Liver (tissue), 8 donors: ENCODE measurements at regions not wholly inside any gene's neighbourhood (a gene's known extent, or its start where the extent isn't known, plus 50 kb on each side); places are given as distances from the start of the nearest gene placed in this dataset.

Source experiments
- DNase-seq: peaks from one replicate; pipeline ENCODE4 v3.0.0-alpha.2; 2017; ENCODE audit warnings: low spot score
- H3K27ac ChIP-seq, 2 donors: one replicate each; pipeline ENCODE4 v1.7.0; 2013; ENCODE audit warnings: inconsistent platforms in 2 of 2, low read length in 2 of 2, control low read depth in 1 of 2, low read depth in 1 of 2, mild to moderate bottlenecking in 1 of 2
- H3K27me3 ChIP-seq, 4 donors: one replicate each; pipeline versions ENCODE4 v1.6.1 to v1.7.0; 2013; ENCODE audit warnings: low read length in 3 of 4, inconsistent platforms in 1 of 4, mild to moderate bottlenecking in 1 of 4, moderate library complexity in 1 of 4; ENCODE audit not compliant: control insufficient read depth in 4 of 4, insufficient read depth in 4 of 4
- H3K36me3 ChIP-seq, 4 donors: one replicate each; pipeline versions ENCODE4 v1.6.1 to v1.7.0; 2013; ENCODE audit warnings: low read length in 3 of 4, mild to moderate bottlenecking in 3 of 4, low read depth in 1 of 4, moderate library complexity in 1 of 4; ENCODE audit not compliant: control insufficient read depth in 4 of 4, insufficient read depth in 3 of 4
- H3K4me1 ChIP-seq, 4 donors: one replicate each; pipeline versions ENCODE4 v1.6.1 to v1.7.0; 2013; ENCODE audit warnings: low read length in 3 of 4, mild to moderate bottlenecking in 3 of 4, moderate library complexity in 1 of 4; ENCODE audit not compliant: control insufficient read depth in 4 of 4, insufficient read depth in 4 of 4
- H3K4me3 ChIP-seq, 3 donors: one replicate each; pipeline versions ENCODE4 v1.6.1 to v1.7.0; 2013; ENCODE audit warnings: low read length in 3 of 3, control low read depth in 1 of 3, low read depth in 1 of 3, mild to moderate bottlenecking in 1 of 3
- H3K9ac ChIP-seq, 2 donors: one replicate each; pipeline ENCODE4 v1.7.0; 2013; ENCODE audit warnings: low read length in 2 of 2, mild to moderate bottlenecking in 2 of 2, moderate library complexity in 2 of 2, control low read depth in 1 of 2, low read depth in 1 of 2
- H3K9me3 ChIP-seq, 4 donors: one replicate each; pipeline versions ENCODE4 v1.6.1 to v1.7.0; 2013; ENCODE audit warnings: low read length in 3 of 4; ENCODE audit not compliant: control insufficient read depth in 4 of 4
- ATF3 ChIP-seq: IDR thresholded peaks from 2 replicates; pipeline ENCODE4 v1.6.1; 2016; ENCODE audit warnings: antibody characterized with exemption
- CTCF ChIP-seq: fragments of 150-350 bp; IDR thresholded peaks from 2 replicates; pipeline ENCODE4 v1.5.1; 2017; ENCODE audit warnings: improper control_type of control experiment, low read depth, low read length; ENCODE audit not compliant: missing input control
- EGR1 ChIP-seq, 2 donors: IDR thresholded peaks; 2 replicates each; pipeline ENCODE4 v1.6.1; 2016 to 2018; ENCODE audit warnings: antibody characterized with exemption in 2 of 2, low read depth in 2 of 2
- FOXA1 ChIP-seq: IDR thresholded peaks from 2 replicates; pipeline ENCODE4 v1.6.1; 2016; ENCODE audit warnings: antibody characterized with exemption
- FOXA2 ChIP-seq: IDR thresholded peaks from 2 replicates; pipeline ENCODE4 v1.6.1; 2016; ENCODE audit warnings: antibody characterized with exemption
- GABPA ChIP-seq, 2 donors: IDR thresholded peaks in 1 of 2; conservative IDR thresholded peaks in 1 of 2; 2 replicates each; pipeline ENCODE4 v1.6.1; 2016; ENCODE audit warnings: antibody characterized with exemption in 2 of 2, mild to moderate bottlenecking in 1 of 2, moderate library complexity in 1 of 2
- HNF4A ChIP-seq, 2 donors: conservative IDR thresholded peaks; 2 replicates each; pipeline ENCODE4 v1.6.1; 2016; ENCODE audit warnings: antibody characterized with exemption in 2 of 2, mild to moderate bottlenecking in 2 of 2
- HNF4G ChIP-seq: IDR thresholded peaks from 2 replicates; pipeline ENCODE4 v1.6.1; 2016; ENCODE audit warnings: antibody characterized with exemption
- JUND ChIP-seq, 2 donors: IDR thresholded peaks; 2 replicates each; pipeline ENCODE4 v1.6.1; 2016; ENCODE audit warnings: antibody characterized with exemption in 2 of 2
- NR2F2 ChIP-seq: IDR thresholded peaks from 2 replicates; pipeline ENCODE4 v1.6.1; 2016; ENCODE audit warnings: antibody characterized with exemption
- RAD21 ChIP-seq, 2 donors: IDR thresholded peaks; 2 replicates each; pipeline ENCODE4 v1.6.1; 2016; ENCODE audit warnings: antibody characterized with exemption in 2 of 2, mild to moderate bottlenecking in 2 of 2
- REST ChIP-seq: IDR thresholded peaks from 2 replicates; pipeline ENCODE4 v1.6.1; 2016; ENCODE audit warnings: antibody characterized with exemption, mild to moderate bottlenecking
- RXRA ChIP-seq, 2 donors: IDR thresholded peaks; 2 replicates each; pipeline ENCODE4 v1.6.1; 2017 to 2018; ENCODE audit warnings: antibody characterized with exemption in 2 of 2, mild to moderate bottlenecking in 1 of 2
- SP1 ChIP-seq: IDR thresholded peaks from 2 replicates; pipeline ENCODE4 v1.6.1; 2018; ENCODE audit warnings: antibody characterized with exemption, mild to moderate bottlenecking
- TAF1 ChIP-seq: conservative IDR thresholded peaks from 2 replicates; pipeline ENCODE4 v1.6.1; 2016; ENCODE audit warnings: antibody characterized with exemption, mild to moderate bottlenecking
- ZBTB33 ChIP-seq: IDR thresholded peaks from 2 replicates; pipeline ENCODE4 v1.6.1; 2016; ENCODE audit warnings: antibody characterized with exemption
- WGBS: extraction: QIAGEN DNeasy Blood & Tissue Kit; methylation state at CpG from one replicate; pipeline ENCODE4 v1.1.7; 2013; 5-methylcytosine and 5-hydroxymethylcytosine counted together
- donor health status: healthy.
- donor health status: healthy.
- donor health status: healthy.
- donor health status: healthy.
- donor health status: healthy.

- 92% methylated on average over 2 of the region's 2 CpGs for WGBS
- TF ChIP-seq NR2F2 (no peak), HNF4G (no peak), HNF4A (conservative IDR thresholded peaks at IDR 0.05) (no peak), RXRA (IDR thresholded peaks at IDR 0.05) (no peak), ATF3 (no peak), EGR1 (IDR thresholded peaks at IDR 0.05; ENCODE audit: low read depth in 2 of 2) (no peak), RAD21 (IDR thresholded peaks at IDR 0.05) (no peak), ZBTB33 (no peak), FOXA1 (no peak), FOXA2 (no peak), GABPA (IDR thresholded peaks at IDR 0.05 in 1 of 2, conservative IDR thresholded peaks at IDR 0.05 in 1 of 2) (no peak), CTCF (no peak), JUND (IDR thresholded peaks at IDR 0.05) (no peak), SP1 (no peak), REST (no peak)
- no peak for DNase-seq
These were observed 62.5 kb upstream of the TMEM164 start for GRCh38 chrX:109940411-109940810.

GRCh38 chrX:109943092-109943739 is 59.7 kb upstream of the TMEM164 start:
- WGBS: 81% methylated on average over 2 of the region's 2 CpGs
- H3K9me3 ChIP-seq: no peaks in the 10 kb centered on the region
- DNase-seq: no peak
- no peaks in the 10 kb centered on the region for H3K36me3 ChIP-seq
- no peak overlapping the region for H3K4me3 ChIP-seq
- H3K9ac ChIP-seq: no peak overlapping the region
- no peak overlapping the region for H3K27ac ChIP-seq
- TF ChIP-seq FOXA2: no peak
- no peak for TF ChIP-seq ATF3
- no peak for TF ChIP-seq REST
- TF ChIP-seq HNF4A (conservative IDR thresholded peaks at IDR 0.05): no peak
- TF ChIP-seq GABPA (IDR thresholded peaks at IDR 0.05 in 1 of 2, conservative IDR thresholded peaks at IDR 0.05 in 1 of 2): no peak
- no peak for TF ChIP-seq TAF1
- no peak for TF ChIP-seq RXRA (IDR thresholded peaks at IDR 0.05)
- no peak for TF ChIP-seq HNF4G
- TF ChIP-seq EGR1 (IDR thresholded peaks at IDR 0.05; ENCODE audit: low read depth in 2 of 2): no peak
- H3K4me1 ChIP-seq: no peaks in the 10 kb centered on the region
- peaks cover 0 to 2% (median 0%) of the 10 kb centered on the region in 4 donors for H3K27me3 ChIP-seq

More at GRCh38 chrX:109940411-109940810, 62.5 kb upstream of the TMEM164 start:
- Histone ChIP-seq H3K4me3 (no peak overlapping the region), H3K27me3 (peaks cover 0 to 13% (median 3%) of the 10 kb centered on the region in 4 donors), H3K4me1 (no peaks in the 10 kb centered on the region), H3K9me3 (no peaks in the 10 kb centered on the region), H3K36me3 (no peaks in the 10 kb centered on the region), H3K9ac (no peak overlapping the region), H3K27ac (no peak overlapping the region)
